ENCODE measurements at regions not wholly inside any gene's neighbourhood (a gene's known extent, or its start where the extent isn't known, plus 50 kb on each side); places are given as distances from the start of the nearest gene placed in this dataset.

DNA sequence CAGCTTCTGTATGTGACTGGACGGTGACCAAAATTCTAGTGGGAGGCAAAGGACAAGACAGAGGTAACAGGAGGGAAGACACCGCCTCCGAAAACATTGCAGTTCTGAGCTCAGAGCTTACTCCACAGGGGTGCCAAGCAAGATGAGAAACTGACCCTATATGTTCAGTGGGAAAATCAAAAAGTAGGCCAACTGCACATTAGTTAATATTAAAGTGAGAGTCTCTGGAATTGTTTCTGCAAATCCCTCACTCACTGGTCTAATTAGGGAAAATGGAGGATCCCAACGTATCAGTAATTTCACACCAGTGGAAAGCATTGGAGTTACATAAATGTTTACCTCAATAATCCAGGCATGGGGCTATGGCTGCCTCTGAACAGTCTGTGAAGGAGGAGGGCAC is 313.3 kb upstream of the KCNH8 start:
- in situ Hi-C loops (cut with MboI; ENCODE audit: low sequenced_read_pairs) = no loop called here

DNA sequence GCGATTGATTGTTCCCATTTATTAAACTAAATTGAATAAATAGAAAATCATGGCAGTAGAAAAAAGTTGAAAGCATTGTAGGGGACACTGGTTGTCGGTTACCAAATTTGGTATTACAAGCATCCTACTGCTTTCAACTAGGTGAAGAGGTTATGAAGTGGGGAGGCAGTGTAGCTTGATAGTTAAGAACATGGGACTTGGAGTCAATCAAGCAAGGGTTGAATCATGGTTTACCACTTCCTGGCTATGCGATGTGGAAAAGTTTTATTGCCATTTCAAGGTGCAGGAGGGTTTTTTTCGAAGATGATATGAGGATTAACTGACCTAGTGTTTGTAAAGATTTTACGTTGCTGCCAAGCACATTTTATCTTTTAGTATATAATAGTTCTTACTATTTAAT is 318.2 kb upstream of the KCNH8 start:
- in situ Hi-C loops (cut with MboI; ENCODE audit: low sequenced_read_pairs) = no loop called here

DNA sequence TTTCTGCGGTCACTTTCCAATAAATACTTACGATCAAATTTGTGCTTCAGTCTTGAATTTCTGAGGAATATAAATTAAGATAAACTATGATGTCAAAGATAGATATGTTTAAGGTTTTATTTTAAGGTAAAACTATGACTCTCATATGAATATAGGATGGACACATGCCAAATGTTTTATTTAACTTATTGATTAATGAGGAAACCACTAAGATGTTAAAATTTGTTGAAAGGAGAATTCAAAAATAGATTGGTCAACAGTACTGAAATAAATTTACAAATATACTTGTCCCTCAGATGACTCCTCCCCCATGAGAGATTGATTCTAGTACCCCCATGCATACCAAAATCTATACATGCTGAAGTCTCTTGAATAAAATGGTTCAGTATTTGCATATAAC is 319.7 kb upstream of the KCNH8 start:
- in situ Hi-C loops (cut with MboI; ENCODE audit: low sequenced_read_pairs) = no loop called here

DNA sequence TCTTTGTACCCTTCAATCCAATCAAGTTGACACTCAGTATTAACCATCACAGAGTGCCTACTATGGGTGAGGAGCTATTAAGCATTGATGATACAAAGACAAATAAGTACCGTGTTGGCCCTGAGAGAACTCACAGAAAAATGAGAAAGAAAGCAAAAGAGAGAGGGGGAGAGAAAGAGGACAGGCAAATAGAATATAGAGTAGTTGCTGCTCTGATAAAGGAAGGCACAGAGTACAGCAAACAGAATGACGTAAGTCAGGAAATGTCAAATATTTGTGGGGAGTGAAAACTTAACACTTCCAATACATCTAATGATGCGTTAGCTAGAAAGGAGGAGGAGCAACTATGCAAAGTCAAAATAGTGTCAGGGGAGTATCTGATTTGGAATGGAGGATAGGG is 320.6 kb upstream of the KCNH8 start:
- in situ Hi-C loops (cut with MboI; ENCODE audit: low sequenced_read_pairs) = no loop called here

DNA sequence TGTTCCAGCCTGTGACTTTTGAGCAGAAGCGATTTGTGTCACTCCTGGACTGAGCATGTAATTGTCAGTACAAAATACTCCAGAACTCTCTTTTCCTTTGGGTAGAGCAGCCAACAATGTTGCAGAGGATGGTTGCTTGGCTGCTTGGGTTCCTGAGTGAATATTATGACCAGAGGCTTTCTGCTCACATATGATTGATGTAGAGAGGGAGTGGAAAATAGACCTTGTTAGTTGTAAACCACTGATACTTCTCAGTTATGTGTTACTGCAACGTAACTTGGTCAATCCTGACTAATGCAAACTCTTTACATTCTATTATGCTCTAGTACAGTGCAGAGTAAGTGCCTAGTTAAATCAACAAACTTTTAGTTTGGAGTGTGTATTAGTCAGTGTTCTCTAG is 322.6 kb upstream of the KCNH8 start:
- in situ Hi-C loops (cut with MboI; ENCODE audit: low sequenced_read_pairs) = no loop called here

DNA sequence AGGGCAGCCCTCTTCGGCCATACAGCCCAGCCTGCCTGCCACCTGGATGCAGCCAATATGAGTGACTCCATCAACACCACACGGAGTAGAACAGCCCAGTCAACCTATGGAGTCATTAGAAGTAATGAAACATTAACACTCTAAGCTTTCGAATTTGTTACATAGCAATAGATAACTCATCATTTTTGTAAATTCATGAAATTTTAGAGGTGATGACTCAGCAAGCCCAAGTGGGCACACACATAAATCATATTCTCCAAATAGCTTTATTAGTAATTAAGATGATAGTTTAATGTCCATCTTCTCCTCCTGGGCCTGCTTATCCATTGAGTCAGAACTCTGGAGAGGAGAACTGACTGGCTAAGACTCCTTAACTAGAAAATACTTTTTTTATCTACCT is 335.0 kb upstream of the KCNH8 start:
- in situ Hi-C loops (cut with MboI; ENCODE audit: low sequenced_read_pairs) = no loop called here

DNA sequence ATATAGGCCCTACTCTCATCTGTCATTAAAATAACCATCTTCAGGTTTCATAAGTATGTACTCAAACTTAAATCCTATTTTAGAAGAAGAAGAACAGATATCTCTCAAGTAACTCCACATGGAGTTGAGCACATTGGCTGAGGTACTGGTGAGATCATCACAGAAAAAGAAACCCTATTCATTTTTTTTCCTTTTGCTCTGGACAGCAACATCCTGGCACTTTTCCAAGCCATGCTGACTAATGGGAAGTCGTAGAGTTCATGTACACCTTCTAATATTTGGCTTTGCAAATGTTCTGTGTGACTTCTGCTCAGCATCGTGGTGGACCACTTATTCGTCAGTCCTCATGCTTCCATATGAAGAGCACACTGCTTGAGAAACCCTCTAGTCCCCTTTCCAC is 336.0 kb upstream of the KCNH8 start:
- in situ Hi-C loops (cut with MboI; ENCODE audit: low sequenced_read_pairs) = no loop called here

DNA sequence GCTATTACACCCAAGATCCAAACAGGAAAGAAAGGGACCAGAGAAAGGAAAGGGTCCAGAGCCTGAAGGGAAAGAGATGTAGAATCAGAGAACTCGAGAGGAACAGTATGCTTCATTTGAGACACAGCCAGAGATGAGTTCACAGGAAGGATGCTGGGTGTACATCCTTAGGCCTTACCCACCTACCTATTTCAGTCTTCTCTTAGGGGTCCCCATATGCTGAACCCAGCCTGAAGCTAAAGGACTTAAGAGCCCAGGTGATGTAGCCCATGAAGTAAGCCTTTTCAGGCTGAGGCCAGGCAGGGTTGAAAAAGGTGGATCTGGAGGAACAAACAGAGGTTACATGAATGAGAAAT is 338.0 kb upstream of the KCNH8 start:
- in situ Hi-C loops (cut with MboI; ENCODE audit: low sequenced_read_pairs) = no loop called here

DNA sequence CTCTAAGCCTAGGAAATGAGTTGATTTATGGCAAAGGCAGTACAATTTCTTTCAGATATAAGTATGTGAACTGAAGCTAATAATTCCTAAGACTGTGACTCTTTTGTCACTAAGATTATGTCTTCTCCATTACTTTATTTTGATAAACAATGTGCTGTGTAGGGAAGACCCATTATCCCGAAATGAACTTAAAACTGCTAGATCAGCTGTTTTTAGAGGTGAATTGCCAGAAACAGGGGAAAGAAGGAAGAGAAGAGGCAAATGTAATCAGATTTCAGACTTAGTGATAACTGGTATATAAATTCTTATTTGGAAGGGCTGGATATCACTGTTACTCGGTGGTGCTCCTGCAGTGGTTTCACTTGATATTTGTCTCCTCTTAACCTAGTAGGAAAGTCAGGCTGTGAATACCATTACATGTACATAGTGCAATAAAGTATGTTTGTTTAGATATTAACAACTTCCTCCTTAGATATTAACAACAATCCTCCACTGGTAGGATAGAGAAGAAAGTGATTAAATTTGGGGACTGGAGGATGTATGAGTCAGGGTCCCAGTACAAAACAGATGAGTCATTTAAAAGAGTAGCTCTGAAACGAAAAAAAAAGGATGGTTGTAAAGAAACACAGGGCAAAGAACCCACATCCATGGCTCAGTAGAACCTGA is 338.5 kb upstream of the KCNH8 start:
- in situ Hi-C loops (cut with MboI; ENCODE audit: low sequenced_read_pairs) = no loop called here

DNA sequence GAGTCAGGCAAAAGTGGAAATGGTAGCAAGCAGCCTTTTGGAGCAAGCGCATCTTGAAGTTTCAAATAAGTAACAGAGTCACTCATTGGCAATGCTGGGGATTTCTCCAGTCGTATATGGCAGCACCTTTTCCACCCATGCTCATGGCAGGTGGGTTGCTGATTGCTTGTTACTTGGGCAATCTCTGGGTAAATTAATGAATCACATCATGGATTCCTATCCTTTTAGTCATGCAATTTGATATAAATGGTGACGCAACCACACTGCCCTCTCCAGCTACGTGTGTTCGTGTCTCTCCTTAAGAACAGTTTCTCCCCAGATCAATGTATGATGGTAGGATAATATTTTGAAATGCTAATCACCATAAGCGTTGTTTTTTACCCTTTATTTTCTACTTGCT is 339.9 kb upstream of the KCNH8 start:
- in situ Hi-C loops (cut with MboI; ENCODE audit: low sequenced_read_pairs) = no loop called here

DNA sequence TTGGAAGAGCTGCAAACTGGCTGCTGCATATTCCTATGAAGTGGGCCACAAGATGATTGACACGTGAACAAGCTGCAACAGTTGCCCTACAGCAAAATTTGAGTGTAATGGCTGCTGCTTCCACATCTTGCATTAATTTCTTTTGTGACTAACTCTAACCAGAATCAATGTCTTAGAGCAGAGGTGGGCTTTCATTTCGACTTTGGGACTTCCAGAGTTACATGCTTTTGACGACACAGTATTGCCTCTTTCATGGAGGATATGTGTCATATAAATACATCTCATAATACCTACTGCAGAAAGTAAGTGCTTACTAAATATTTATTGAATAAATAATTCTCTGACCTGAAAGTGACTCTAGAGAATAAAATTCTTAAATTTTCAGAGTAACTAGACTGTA is 340.7 kb upstream of the KCNH8 start:
- in situ Hi-C loops (cut with MboI; ENCODE audit: low sequenced_read_pairs) = no loop called here

DNA sequence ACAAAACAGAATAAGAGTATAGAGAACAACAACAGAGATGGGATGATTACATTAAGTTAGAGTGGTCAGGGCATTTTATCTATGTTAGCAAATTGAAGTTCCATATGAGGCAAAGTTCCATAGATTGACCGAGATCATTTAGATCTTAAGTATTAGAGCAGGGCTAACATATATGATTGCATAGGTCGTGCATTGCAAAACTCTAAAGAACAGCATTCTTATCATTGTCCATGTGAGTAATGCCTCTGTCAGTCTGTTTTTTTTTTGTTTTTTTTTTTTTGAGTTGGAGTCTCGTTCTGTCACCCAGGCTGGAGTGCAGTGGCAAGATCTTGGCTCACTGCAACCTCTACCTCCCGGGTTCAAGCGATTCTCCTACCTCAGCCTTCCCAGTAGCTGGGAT is 341.7 kb upstream of the KCNH8 start:
- in situ Hi-C loops (cut with MboI; ENCODE audit: low sequenced_read_pairs) = no loop called here

DNA sequence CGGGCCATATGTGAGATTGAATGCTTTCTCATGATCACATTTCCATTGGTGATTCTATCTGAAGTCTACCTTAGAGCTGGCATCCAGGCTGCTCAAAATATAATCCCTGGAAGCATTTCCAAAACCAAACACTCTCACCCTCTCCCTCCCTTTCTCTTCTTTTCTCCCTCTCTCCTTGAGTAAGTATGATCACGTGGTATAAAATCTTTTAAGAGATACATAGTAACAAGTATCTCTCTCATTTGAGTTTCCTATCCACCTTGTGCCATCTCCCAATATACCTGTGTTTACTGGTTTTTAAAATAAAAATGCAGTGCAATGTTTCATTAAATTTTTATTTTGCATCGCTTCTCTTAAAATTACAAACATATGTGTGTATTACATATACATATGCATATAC is 350.9 kb upstream of the KCNH8 start:
- in situ Hi-C loops (cut with MboI; ENCODE audit: low sequenced_read_pairs) = no loop called here

DNA sequence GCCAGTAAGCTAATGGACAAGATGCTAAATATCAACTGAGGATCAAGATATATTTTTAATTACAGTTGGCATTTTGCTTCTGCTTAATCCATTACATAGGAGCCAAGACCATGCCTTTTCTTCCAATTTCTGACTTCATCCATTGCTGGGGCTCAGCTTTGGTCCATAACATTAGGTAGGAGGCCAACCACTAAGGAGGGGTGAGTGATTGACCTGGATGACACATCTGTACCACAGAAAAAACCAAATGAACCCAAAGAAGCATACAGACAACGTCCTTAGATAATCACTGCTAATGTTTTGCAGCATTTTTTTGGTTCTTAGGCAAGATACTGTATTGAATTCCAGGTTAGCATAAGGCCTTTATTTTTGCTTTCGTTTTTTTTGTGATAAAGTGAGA is 353.2 kb upstream of the KCNH8 start:
- in situ Hi-C loops (cut with MboI; ENCODE audit: low sequenced_read_pairs) = no loop called here

DNA sequence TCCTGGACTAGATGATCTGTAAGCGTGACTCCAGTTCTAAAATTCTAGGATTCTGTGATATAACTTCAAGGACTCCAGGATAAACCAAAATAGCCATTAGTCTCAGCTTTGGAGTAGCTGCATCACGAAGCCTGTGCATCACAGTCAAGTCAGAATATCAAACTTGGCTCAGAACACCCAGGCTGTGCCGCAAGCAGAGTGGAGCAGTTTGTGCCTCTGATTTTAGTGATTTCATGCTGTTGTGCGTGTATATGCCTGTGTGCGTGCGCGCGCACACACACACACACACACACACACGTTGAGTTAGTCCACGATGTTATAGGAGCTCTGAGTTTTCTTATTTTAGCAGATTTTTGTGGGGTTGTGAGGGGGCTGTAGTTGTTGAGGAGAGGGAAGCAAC is 356.6 kb upstream of the KCNH8 start:
- in situ Hi-C loops (cut with MboI; ENCODE audit: low sequenced_read_pairs) = no loop called here

DNA sequence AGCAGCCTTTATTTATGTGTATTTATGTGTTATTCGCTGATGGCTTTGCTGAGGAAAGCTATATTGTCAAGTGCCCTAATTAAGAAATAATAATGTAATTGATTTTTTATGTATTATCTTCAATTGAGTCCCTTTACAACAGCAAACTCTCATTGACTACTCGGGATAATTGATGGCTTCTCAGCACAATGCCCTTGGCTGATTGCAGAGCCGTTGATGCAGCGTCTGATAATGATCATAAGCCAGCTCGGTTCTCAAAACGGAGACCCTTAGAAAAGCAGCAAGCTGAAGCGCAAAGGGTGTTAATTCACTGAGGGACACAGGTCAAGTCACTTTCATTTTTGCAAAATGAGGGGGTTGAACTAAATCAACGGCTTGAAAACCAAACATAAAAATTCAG is 357.1 kb upstream of the KCNH8 start:
- in situ Hi-C loops (cut with MboI; ENCODE audit: low sequenced_read_pairs) = no loop called here

DNA sequence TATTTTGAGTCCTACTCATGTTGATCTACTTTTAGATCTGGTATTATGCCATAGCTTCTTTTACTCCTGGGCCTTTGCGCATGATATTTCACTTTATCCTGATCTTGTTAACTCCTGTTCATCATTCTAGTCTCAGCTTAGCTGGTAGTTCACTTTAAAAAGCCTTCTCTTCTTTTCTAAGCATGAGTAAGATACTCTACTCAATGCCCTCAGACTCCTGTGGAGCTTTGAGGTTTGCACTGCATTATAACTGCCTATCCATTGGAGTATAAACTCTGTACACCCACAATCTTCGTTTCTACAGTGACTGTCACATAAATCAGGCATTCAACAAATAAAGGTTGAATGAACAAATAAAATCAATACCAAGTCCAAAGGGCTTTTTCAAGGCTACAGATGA is 357.9 kb upstream of the KCNH8 start:
- in situ Hi-C loops (cut with MboI; ENCODE audit: low sequenced_read_pairs) = no loop called here

DNA sequence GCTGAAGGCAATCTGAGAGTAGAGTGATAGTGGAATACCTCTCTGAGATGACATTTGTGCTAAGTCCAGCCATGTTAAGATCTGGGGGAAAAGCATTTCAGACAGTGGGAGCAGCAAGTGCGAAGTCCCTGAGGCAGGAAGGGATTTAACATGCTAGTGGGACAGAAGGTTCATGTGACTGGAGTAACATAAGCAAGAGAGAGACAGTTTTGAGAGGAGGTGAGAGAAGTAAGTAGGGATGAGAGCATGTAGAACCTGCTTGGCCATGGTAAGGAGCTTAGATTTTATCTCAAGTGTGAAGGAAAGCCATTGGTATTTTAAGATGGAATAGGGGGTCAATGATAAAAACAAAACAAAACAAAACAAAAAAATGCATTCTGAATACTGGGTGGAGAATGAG is 358.6 kb upstream of the KCNH8 start:
- in situ Hi-C loops (cut with MboI; ENCODE audit: low sequenced_read_pairs) = no loop called here

DNA sequence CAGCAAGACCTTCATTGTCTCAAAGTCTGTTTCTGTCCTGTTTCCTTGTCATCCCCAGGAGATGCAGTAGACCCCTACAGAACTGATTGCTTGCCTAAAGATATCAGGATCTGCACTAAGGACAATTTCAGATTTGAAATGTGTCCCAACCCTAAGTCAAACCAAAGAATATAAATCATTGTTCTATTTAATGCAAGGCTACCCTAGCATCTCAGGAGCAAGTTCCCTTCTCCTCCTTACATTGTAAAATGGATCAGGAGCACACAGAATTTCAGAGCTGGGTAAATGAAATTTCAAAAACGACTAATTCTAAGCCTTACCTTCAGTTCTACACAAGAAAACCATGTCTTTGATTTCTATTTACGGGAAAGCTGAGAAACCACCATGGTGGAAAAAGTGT is 360.9 kb upstream of the KCNH8 start:
- in situ Hi-C loops (cut with MboI; ENCODE audit: low sequenced_read_pairs) = no loop called here

DNA sequence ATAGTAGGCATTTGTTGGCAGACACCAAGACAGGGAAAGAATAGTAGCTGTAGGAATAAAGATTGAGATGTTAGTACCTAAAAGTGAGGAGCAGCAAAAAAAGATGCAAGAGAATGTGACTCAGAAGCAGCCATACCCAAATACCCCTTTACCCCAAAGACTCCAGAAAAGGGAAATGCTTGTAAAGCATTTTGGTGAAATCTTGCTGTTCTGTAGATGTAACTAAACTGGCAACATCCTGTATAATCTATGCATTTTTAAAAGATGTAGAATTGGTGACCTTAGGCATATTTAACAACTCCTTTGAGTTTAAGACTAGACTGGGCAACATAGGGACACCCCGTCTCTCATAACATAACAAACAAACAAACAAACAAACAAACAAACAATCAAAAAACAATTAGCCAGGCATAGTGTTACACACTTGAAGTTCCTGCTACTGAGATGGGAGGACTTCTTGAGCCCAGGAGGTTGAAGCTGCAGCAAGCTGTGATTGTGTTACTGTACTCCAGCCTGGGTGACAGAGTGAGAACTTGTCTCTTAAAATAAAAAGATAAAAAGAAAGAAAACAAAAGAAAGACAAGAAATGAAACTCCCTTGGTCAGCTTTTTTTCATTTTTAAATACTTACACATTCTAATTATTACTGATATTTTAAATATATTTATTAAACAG is 361.5 kb upstream of the KCNH8 start:
- in situ Hi-C loops (cut with MboI; ENCODE audit: low sequenced_read_pairs) = no loop called here

DNA sequence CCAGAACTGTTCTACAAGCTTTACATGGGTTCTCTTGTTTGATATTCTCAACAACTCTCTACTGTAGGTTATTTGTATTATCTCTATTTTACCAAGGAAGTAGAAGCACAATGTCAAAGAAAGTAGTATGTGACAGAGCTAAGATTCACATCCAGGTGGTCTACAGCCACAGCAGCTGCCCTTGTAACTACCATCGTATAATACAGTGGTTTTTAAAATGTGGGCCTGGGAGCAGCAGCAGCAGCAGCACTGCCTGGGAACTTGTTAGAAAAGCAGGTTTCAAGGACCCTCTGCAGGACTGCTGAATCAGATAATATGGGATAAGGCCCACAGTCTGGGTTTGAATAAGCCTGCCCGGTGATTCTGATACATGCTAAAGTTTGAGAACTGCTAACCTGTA is 357.1 kb upstream of the SATB1 start:
- in situ Hi-C loops (cut with MboI; ENCODE audit: low sequenced_read_pairs) = no loop called here

DNA sequence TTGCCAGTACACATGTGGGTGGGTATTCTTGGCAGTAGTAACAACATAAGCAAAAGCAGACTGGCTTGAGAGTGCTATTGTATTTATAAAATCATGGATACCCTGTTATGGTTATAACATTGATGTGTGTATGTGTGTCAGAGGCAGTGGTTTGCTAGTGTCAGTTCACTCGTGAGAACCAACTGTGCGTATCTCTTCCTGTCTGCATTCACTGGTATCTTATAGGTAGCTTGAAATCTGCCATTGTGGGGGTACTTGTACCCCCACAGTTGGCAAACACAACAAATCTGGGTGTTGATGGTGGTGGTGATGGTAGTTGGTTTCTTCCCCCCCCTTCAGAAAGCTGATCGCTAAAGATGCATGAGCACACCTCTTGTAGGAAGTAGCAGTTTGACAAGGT is 355.8 kb upstream of the SATB1 start:
- in situ Hi-C loops (cut with MboI; ENCODE audit: low sequenced_read_pairs) = no loop called here

DNA sequence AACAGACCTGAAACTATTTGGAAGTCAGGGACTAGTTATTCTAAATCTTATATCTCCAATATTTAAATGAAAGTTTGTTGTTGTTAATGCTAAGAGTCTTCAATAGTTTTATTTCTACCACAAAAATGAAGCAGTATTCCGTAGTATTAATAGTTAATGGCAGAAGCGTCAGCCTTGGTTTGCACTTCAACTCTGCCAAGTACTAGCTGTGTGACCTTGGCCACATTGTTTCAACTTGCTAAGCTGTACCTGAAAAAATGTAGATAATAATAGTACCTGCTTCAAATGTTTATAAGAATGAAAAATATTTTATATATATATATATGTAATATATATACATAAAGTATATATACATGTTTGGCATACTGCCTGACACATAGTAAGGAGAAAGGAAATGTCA is 354.6 kb upstream of the SATB1 start:
- in situ Hi-C loops (cut with MboI; ENCODE audit: low sequenced_read_pairs) = no loop called here

Data from HL-60/S4 treated with phorbol 12-myristate 13-acetate at 8.2 ng/mL for 4 days and 3 days (cell line).